GM21367 (cell line): ENCODE measurements at regions not wholly inside any gene's neighbourhood (a gene's known extent, or its start where the extent isn't known, plus 50 kb on each side); places are given as distances from the start of the nearest gene placed in this dataset.

Experiments used
- ATAC-seq: cut with Tn5 transposase; IDR thresholded peaks from one replicate; pipeline ENCODE4 v1.9.1; 2021; ENCODE audit not compliant: unreplicated experiment

DNA sequence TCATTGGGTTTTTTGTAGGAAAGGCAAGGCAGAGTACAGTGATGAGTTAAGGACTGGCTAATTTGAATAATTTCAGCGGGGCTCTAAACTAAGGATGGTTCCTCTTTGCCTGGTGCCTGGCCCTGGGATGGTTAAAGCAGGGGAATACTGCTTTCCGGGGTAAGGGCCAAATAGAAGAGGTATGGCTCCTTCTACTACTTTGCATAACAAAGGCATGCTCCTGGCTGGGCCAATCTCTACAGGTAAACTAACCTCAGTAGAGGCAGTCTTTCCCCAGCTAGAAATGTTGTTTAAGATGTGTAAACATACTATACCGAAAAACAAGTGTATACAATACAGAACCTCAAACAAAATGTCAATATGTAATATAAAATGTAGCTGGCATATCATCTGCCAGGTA, 1239.0 kb downstream of the SLC16A7 start:
- no peak for ATAC-seq

DNA sequence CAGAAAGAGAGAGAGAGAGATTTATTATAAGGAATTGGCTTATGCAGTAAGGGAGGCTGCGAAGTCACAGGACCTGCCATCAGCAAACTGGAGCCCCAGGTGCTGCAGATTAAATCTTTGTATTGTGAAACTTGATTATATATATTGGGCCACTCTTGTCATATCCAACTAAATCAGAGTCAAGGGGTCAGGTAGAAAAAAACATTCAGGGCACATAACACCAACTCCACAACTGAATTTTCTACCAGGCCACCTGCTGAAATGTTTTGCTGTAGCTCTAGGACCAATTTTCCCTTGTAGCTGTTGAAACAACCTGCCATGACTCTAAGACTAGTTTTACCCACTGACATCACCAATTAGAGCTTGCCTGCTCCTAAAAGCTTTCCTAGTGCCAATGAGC, 1240.8 kb downstream of the SLC16A7 start:
- ATAC-seq = no peak

DNA sequence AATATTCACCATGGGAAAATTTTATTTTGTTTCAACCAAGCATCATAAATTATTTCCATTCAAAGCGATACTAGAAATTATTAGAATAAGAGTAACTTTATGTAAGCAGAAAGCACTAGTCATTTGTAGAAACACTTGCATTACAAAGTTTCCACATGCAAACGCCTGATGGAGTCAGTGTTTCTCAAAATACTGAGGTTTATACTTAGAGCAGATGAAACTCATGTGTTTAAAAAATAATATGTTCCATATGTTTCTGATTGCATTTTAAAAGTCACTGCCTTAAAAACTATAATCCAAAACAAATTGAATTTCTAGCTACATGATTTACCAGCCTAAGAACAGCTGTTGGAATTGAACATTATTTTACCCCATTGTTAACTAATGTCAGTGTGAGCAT, 1246.4 kb downstream of the SLC16A7 start:
- no peak for ATAC-seq

DNA sequence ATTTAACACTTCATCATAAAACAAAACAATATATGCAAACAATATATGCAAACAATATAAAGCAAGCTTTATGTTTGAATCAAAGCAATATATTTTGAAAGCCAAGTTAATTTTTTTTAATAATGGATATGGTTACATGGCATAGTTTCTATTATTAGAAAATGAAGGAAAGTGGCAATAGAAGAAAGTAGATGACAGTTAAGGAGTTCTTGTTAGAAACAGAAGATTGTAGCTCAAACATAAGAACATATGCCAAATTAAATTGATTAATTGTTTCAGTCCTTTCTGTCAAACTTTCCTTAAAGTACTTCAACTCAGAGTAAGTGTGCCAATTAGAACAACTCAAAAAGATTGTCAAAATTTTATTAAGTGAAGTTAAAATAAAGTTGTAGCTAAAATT, 1248.3 kb downstream of the SLC16A7 start:
- ATAC-seq = no peak

DNA sequence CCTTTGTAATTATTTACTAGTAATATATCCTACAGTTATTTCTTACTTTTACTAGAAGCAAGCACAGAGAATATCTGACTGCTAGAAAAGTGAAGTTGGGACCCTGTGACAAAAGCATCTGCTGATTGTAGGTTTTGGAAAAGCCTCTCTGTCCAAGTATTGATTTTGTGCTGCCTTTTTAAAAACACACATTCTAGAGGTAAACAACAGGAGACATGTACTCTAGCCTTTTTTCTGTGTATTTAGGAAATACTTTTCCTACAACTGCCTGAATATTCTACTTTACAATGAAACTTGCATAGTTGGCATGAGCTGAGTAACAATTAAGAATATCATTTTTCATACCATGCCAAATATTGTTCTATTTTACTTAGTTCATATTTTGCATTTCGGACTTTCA, 1249.0 kb downstream of the SLC16A7 start:
- no peak for ATAC-seq

DNA sequence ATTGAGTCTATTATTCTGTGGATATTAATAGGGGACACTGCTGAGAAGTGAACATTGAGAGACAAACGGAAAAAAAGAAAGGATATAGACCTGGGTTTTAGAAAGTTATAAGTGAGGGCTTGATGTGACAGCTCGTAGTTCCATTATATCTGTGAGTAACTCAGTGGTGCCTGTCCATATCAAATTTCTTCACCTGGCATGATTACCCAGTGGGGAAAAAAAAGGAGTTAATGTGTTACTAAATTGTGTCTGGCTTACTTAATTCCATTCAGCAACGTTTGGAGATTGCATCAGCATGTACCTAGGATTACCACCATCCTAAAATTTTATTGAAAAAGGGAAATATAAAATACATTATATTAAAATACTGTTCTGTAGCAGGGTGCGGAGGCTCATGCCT, 1249.9 kb downstream of the SLC16A7 start:
- ATAC-seq = no peak

DNA sequence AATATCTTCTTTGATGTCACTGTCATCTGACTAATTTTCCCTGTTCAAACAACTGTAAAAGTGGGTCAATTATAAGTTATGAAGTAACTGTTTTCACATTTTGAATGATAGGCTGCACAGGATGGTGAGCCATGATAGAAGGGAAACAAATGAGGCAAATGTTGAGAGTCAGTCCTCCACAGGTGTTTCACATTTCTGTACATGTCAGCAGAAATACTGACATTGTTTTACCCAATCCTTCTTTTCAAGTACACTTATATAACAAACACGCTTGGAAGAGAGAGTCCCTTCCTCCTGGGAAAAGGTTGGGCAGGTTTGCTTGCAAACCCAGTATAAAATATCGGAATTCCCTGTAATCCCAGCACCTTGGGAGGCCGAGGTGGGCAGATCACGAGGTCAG, 1251.5 kb downstream of the SLC16A7 start:
- ATAC-seq = no peak

DNA sequence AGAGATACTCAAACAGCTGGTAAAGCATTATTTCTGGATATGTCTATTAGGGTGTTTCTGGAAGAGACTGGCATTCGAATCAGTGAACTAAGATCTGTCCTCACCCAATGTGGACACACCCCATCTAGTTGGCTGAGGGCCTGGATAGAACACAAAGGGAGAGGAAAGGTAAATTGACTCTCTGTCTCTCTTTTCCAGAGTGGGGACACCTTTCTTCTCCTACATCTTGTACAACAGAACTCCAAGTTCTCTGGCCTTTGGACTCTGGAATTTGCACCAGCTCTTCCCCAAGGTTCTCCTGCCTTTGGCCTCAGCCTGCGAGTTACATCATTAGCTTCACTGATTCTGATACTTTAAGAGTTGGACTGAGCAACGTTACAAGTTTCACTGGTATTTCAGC, 1253.9 kb downstream of the SLC16A7 start:
- ATAC-seq = no peak

DNA sequence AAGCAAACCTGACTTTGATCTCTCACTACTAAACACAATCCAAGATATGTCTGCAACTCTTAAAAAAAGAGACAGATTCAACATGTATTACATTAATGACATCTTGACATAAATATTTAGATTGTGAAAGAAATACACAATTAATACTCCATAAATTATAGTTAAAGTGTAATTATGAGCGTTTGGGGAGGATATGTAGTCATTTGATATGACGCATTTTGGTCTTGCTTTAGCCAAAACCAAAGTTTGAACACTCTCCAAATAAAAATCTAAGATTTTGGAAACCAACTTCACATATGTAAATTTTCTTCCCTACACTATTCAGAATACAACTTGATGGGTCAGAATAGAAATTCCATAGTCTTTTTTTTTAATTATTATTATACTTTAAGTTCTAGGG, 1257.6 kb downstream of the SLC16A7 start:
- no peak for ATAC-seq

DNA sequence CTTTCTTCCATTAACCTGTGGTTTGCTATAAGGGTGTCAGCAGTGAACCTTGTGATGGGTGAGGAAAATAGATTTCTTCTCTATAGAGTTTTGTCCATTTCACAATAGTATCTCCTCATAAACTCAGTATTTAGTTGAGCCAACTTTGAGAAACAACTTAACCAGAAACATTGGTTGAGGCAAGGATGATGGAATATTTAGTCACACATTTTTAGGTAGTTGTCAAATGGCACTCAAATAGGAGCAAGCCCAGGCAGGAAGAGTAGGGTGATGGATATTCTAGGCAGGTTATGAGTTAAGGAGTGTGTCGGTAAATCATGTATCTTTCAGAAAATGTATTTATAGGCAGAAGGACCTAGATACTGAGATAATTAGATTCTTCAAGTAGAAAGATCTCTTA, 1267.6 kb downstream of the SLC16A7 start:
- ATAC-seq = no peak

DNA sequence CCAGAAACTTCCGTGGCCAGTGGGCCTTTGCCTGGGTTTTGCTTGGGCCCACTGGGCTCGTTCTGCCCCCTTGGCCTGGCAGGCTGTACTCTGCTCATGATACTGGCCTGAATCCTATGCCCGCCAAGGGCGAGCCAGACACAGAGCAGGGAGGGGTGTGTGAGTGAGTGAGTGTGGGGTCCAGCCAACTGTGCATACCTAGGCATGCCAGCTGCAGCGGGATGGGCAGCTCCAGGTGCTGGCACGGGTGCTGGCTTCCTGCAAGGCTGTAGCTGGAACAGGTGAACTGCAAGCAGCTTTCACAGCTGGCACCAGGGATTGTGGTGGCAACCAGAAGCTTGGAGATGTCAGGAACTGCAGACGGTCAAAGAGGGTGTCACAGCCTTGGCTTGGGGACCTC, 1276.4 kb downstream of the SLC16A7 start:
- no peak for ATAC-seq

DNA sequence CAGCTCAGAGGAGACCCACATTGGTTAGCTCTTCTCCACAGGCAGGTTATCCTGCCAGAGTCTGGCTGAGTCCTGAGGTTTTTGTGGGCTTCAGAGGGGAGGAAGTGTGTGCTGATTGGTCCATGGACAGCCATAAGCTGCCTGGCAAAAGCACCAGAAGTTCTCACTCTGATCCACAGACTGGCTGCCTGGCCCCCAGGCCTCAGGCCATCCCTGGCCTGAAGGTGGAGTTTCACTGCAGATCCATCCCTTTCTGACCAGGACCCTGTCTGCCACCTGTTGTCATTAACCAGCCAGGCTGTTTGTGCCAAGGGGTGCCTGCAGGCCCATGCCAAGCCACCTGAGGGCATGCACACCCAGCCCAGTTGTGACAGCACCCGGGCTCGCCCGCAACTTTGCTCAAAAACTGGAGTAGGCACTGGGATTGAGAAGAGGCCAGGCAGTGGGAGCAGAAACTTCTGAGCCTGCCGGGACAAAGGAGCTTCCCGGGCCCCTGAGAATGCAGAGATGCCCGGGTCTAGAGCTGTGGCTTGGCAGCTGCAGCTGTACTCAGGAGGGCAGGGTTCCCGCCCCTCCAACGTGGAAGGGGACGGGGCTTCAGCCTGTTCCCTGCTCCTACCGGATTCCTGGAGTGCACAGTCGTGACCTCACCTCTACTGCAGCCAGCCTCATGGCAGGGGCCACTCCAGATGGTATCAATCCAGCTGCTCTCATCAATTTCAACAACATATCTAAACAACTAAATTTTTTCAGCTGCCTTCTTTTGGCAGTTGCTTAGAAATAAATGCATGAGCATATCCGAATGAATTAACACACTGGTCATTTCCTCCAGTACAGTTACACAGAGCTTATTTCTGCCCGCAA, 1277.3 kb downstream of the SLC16A7 start:
- no peak for ATAC-seq

DNA sequence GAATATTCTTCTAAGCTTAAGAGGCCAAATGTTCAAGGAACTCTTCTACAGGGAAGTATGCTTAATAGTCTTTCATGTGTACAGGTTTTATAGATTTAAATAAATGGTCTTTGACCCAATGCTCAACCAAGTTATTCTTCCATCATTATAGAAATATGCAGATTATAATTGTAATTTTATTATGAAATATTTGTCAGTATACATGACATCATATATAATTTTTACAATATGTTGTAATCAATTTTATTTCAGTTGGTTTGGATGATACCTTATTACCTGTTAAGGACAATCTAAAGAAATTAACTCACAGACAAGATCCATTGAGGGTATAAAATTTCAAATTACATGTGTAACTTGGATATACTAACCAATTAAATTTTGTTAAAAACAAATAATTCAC, 1278.3 kb downstream of the SLC16A7 start:
- no peak for ATAC-seq

DNA sequence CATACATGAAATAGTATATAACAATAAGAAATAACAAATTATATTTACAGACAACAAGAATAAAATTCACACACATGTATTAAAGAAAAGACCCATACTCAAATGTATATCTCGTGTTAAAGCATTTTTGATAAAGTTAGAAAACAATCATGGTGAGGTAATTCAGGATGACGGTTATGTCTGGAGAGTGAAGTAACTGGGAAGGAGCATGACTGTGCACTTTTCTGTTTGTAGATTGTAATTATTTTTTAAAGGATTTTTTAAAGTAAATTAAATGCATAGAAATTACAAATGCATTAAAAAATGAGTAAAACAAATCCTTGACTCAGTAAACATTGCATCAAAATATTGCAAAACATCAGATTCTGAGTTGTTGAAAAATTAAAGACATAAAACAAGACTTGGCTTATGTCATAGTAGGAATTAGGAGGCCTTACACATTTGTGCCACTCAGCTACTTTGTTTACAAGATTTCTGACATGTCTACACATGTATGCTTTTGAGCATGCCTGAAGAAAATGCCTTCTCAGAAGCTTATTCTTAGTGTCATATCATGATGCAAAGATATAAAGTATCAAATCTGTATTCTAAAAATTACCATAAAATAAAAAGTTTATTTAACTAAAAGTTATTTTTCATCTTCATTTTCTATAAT, 1325.1 kb downstream of the SLC16A7 start:
- no peak for ATAC-seq

DNA sequence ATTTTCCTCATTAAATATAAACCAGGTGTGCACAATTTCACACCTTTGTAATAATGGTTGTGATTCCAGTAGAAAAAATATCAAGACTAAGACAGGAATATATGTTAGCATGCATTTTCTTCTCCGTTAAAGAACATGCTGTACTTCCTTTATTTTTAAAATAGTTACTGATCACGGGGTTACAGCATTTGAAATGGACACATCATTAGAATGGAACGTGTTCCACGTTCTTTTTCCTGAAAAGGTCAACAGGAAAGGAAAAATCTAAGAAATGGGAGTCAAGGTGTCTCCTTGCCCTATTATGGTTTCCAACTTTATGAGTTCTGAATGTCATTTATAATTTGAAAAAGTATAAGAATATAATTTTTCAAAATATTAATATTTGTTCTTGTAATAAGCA, 1325.7 kb downstream of the SLC16A7 start:
- ATAC-seq = no peak

DNA sequence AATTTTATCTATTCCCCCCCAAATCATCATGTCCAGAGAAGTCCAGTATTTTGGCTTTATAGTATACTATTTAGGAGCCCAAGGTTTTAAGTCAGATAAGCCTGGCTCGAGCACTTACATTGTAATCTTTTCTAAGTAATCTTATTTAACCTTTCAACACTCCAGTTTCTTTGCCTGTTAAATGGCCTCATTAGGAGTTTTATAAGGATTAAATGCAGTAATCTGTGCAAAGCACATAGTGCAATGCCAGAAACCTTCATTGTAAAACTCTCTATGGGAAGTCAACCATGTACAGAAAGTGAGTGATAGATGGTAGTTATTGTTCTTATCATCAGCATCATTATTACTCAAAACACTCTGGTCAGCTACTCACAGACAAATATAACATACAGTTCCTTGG, 1330.4 kb downstream of the SLC16A7 start:
- ATAC-seq = no peak

DNA sequence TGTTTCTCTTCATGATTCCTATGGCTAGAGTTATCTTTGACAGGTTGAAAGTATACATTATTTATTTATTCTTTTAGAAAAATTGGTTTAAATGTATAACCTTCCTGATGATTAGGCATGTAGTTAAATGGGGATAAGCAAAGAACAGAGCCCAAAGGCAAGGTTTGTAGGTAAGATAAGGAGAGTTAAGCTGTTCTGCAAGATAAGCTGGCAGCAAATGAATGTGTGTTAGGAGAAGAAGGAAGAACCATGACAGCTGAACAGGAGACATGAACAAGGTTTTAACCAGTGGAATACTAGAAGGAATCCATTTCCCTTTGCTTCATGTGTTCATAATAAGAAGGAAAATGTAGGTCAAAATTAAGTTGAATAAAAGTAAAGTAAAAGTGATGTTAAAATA, 1330.1 kb upstream of the USP15 start:
- no peak for ATAC-seq

DNA sequence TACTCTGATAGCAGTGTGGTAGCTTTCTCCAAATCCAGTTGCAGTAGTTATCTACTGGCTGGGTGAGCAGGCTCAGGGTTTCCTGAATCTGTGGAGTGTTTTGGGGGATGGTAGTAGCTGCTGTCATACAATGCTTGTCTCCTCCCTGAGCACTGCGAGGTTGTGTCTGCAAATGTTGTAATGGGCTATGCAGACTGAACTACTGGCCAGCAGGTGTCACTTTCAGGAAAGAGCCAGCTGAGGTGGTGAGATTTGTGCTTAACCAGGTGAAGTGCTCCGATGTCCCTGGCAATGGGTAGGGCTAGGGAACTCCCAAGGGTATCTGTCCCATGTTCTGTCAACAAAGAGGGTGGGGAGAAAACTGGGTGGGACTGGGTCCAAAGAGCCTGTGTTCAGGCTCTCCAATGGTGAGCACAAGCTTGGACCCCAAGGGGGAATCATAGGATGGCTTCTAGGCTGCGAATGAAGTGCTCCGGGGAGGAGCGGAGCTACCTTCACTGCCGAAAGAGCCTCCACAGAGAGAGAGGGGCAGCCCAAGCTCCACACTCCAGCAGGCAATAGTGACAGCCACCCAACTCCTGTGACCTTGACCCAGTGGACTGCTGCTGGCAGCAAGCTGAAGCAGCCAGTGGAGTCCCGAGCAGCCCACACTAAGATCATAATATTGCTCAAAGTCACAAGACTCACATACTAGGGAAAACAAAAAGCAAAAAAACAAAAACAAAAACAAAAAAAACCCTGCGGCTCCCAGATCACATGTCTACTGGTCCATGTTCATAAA, 1324.0 kb upstream of the USP15 start:
- ATAC-seq = no peak

DNA sequence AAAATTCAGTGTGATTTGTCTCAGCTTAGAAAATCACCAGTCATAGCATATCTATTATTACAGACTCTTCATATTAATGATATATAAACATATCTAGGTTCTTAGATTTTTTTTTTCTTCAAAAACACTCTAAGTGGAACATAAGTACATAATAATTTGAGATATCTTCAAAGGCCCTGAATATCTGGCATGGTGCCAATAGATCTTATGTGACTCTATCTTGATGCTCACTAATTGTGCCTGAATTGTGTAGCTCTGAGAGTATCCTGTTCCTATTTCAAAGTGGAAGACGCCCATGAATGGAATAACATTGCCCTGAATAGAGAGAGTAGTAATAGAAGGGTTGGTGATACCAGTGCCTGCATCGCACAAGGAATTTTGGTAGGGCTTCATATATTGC, 1312.7 kb upstream of the USP15 start:
- no peak for ATAC-seq

DNA sequence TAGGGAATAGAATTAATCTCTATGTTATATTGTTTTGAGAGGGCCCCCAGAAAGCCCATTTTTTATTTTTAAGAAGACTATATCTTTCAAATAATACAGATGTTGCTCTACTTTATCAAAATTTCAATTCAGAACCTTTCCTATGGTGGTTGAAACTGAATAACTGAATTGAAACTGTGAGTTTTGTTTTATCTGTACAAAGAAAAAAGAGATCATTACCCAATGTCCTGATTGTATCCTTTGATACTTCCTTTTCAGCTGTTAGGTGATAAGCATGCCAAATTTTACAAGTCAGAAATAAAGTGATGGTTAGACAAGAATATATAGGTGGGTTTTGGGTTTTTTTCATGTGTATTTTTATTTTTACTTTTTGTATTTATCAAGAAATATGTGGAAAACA, 1293.1 kb upstream of the USP15 start:
- ATAC-seq = no peak

DNA sequence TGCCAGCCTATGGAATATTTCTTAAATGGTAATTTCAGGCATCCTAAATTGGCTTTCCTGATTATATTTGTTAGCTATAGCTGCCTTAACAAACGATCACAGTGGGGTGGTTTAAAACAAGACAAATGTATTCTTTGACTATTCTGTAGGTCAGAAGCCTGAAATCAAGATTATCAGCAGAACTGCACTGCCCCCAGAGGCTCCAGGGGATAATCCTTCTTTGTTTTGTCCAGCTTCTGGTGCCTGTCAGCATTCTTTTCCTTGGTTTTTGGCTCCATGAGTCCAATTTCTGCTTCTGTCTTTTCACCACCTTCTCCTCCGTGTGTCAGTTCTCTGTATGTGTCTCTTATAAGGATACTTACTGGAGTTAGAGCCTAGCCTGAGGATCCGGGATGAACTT, 1282.2 kb upstream of the USP15 start:
- ATAC-seq = no peak

DNA sequence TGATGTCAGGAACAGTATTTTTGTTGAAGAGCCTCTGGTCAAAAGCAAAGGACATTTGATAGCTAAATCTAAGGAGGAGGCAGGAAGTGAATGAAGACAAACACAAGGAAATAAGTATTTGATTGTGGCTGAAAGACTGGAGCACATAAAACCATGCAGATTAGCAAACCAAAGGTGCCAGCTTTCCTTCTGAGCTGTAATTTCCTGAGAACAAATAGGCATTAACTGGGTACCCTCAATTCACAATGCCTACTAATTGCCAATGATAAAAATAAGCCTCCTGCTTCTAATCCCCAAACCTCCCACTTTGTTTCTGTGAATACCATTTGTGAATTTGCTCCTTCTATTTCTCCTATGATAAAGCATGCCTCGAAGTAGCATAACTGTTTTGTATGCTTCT, 1279.6 kb upstream of the USP15 start:
- no peak for ATAC-seq
